ENCODE measurements at regions not wholly inside any gene's neighbourhood (a gene's known extent, or its start where the extent isn't known, plus 50 kb on each side); places are given as distances from the start of the nearest gene placed in this dataset.
"Not testable (repeated sequence)": the region's sequence is repeated elsewhere in the genome, so short reads cannot be mapped to it uniquely, and the experiment has no call there.

DNA sequence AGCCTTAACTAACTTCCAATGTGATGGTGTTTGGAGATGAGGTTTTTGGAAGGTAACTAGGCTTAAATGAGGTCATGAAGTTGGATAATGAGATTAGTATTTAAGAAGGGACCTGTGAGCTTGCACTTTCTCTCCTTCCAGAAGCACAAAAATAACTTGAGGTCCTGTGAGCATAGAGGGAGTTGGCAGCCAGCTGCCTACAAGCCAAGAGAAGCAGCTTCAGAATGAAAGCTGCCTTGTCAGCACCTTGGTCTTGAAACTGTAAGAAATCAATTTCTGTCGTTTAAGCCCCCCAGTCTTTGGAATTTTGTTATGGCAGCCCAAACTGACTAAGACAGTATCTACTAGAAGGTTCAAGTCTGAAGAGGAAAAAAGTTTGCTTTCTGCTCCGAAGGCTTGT is 280.2 kb upstream of the GALNTL6 start:
- DNase-seq (ENCODE audit: low spot score) = no peak

DNA sequence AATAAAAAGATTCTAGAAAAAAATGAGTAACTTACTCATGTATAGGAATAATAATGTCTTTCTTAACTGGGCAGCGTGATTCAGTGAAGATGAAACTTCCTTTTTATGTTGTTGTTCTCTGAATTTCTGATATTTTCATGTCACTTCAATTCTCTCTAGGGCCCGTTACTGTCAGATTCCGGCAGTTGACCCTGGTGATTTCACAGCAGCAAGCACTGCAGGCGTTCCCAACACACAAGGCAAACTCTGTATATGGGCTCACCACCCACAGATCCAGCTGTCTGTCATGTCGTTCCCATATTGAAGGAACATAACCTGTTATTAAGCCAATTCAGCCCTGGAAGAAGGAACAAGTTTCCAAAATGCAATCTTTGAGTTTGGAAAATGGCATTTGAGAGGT is 288.3 kb upstream of the GALNTL6 start:
- no peak for DNase-seq (ENCODE audit: low spot score)

DNA sequence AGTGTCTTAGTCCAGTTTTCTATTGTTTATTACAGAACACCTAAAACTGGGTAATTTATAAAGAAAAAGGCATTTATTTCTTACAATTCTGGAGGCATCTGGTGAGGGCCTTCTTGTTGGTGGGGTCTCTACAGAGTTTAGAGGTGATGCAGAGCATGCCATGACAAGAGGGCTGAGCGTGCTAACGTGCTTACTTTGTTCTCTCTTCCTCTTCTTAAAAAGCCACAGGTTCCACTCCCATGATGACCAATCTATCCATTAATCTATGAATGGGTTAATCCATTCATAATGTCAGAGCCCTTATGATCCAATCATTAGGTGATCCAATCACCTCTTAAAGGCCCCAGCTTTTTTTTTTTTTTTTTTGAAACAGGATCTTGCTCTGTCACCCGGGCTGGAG is 291.5 kb upstream of the GALNTL6 start:
- no peak for DNase-seq (ENCODE audit: low spot score)

DNA sequence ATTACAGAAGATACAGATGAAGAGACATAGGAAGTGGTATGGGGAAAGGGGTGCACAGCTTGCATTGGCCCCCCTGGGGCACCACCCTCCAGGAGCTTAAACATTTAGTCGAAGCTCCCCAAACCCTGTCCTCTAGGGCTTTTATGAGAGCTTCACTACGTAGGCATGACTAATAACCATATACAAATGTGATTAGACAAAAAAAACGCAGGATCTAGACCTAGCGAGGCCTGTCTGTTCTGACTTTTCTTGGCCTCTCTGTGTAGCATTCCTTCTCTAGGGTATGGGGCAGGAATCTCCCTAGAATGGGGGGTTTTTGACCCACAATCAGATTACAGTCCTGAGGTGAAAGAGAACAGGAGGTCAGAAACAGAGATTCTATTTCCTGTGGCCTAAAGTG is 293.7 kb upstream of the GALNTL6 start:
- DNase-seq (ENCODE audit: low spot score) = no peak

DNA sequence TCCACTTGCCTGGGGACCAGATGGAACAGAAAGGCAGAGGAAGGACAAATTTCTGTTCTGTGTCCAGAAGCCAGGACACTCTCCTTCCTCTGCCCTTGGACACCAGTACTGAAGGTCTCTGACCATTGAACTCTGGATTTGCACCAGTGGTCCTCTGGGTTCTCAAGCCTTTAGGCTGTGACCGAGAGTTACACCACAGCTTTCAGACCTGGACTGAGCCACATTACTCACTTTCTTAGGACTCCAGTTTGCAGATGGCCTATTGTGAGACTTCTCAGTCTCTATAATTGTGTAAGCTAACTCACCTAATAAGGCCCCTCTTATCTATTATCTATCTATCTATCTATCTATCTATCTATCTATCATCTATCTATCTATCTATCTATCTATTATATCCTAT is 295.3 kb upstream of the GALNTL6 start:
- no peak for DNase-seq (ENCODE audit: low spot score)

DNA sequence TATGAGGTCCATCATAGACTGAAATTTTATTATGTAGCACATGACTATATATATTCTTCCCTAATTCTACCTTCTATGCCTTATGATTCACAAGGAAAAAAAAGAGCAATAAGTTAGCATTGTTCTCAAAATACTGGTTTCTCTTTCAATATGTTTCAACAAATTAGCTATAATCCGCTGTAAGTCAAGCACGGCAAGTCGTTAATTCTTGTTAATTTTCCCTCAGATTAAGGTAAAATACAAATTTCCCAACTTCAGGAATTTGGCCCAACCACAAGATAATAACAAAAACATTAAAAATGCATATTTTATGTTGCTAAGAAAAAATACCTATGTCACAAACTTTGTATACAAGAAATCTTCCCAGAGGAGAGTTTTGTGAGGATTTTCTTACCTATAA is 296.5 kb upstream of the GALNTL6 start:
- no peak for DNase-seq (ENCODE audit: low spot score)

DNA sequence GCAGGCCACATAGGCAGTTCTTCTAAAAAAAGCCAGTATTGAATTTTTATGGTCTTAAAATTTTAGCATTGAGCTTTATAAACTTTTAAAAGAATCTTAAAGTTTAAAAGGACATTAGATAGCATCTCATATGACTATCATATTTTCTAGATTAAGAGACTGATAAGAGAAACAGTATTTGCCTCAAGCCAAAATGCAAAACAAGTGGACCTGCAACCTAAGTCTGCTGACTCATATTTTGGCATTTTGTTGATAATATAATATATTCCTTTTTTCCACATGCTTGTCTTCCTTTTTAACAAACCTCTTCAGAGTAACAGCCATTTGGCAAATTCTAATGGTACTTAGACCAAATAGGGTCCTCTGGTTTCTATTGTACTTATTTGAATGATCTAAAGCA is 328.5 kb upstream of the GALNTL6 start:
- no peak for DNase-seq (ENCODE audit: low spot score)

DNA sequence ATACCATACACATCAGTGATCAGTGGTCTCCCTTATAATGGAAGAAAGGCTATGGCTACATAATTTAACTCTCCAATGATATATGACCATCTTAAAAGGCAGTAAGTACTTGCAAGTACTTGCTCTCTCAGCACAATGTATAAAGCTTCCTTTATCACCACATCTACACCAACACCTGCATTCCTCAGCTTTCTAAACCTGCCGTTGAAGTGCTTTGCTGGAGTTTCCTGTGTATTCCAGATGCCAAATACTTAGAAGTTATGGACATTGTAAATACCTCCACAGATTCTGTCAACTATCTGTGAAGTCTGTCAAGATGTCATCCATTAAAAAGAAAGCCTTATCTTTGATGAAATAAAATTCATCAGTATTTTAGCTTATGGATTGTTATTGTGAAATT is 335.0 kb upstream of the GALNTL6 start:
- DNase-seq (ENCODE audit: low spot score) = no peak

DNA sequence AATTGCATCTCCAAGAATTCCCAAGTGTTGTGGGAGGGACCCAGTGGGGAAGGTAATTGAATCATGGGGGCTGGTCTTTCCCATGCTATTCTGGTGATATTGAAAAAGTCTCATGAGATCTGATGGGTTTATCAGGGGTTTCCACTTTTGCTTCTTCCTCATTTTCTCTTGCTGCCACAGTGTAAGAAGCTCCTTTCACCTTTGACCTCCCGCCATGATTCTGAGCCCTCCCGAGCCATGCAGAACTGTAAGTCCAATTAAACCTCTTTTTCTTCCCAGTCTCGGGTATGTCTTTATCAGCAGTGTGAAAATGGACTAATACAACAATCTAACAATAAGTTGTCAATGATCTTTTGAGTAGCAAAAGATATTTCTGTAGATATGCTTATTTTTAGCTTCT is 338.1 kb upstream of the GALNTL6 start:
- not testable (repeated sequence) for DNase-seq (ENCODE audit: low spot score)

DNA sequence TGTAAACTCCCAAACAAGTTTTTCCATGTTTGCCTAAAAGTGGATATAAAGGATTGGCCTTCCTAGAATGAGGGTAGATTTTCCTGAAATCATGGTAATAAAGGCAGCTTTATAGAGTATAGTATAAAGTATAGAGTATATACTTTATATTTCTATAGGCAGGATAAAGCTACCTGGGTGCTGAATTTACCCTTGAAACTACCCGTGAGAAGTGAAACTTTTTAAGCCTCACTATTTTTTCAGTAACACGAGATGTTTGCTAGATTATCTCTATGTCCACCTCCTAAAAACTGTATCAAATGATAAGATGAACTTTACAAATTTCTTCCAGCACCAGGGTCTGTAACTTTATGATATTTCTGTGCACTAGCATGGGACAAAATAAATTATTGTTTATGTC is 340.0 kb upstream of the GALNTL6 start:
- no peak for DNase-seq (ENCODE audit: low spot score)

DNA sequence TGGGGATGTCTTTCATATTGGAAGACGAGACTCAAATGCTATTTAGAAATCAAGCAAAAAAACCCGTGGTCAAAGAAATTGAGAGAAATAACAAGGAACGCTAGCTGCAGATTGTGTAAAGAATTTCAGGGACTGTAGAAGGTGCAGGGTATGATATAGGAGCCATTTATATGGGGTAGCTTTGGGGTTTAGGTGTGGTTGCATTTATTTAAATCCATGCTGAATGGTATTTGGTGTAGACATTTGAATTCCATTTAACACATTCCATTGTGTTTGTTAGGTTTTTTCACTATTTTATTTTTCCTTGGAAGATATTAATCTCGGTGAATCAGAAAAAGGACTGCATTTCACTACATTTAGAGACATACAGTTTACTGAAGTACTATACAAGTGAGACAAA is 341.0 kb upstream of the GALNTL6 start:
- DNase-seq (ENCODE audit: low spot score) = no peak

DNA sequence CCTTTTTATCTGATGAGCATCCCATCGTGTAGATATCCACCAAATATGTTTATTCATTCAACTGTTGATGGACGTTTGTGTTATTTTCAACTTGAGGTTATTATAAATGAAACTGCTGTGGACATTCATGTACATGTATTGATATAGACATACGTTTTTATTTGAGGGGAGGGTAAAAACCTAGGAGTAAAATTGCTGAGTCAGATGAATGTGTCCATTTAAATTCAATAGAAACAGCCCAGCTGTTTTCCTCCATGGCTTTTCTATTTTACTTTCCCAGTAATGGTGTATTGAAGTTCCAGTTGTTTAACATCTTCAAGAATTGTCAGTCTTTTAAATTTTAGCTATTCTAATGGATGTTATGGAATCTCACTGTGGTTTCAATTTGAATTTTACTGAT is 348.7 kb upstream of the GALNTL6 start:
- no peak for DNase-seq (ENCODE audit: low spot score)

DNA sequence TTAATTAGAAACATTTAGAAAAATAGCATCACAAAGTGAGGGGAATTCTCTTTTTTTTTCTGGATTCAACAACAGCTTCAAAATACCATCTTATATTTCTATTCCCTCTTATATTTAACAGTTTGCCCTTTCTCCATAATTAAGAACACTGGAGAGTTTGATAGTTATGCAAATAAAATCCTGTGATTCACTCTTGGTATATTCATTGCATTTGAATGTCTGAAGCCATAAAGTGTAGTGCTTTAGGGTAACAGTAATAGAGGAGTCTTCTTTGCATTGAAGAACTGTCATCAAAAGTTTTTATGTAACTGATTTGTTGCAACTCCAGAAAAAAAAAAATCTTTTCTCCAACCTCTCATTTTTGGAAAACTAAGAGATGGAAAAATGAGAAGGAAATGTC is 352.0 kb upstream of the GALNTL6 start:
- no peak for DNase-seq (ENCODE audit: low spot score)

DNA sequence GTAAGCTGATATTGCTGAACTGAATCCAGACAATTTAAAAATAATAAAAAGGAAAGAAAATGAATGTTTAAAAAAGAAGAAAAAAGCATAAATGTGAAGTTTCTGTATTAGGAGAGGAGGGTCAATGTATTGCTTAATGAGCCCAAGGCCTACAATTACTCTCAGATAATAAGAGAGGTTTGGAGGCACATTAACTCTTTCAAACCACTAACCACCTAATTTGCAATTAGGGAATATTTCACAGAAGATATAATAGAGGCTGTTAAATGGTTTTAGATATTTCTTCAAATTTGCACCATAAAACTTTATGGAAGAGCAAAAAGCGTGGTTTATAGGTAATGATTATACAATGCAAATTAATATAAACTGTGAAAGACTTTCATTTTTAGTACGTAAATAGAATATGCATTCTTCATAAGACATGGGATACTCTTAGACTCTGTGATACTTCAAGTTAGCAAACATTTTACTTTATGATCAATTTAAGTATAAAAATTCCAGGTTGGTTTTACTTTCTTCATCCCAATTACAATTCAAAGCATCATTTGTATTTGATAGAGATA is 364.2 kb upstream of the GALNTL6 start:
- no peak for DNase-seq (ENCODE audit: low spot score)

DNA sequence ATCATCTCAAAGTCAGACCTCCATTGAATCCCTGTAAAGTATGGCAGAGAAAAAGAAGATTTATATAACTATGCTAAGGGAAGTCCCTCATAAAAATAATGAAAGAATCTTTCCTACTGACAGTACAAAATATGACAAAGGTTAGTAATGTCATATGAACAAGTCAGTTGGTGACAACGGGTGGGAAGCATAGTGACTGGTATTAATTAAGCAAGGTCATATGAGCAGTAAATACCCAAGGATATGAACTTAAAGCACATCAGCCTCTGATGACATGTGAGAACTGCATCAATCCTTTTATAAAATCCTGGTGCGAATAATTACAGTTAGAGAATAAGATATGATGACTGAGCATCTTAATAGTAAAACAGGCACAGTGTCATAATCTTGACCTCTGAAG is 364.8 kb upstream of the GALNTL6 start:
- no peak for DNase-seq (ENCODE audit: low spot score)

DNA sequence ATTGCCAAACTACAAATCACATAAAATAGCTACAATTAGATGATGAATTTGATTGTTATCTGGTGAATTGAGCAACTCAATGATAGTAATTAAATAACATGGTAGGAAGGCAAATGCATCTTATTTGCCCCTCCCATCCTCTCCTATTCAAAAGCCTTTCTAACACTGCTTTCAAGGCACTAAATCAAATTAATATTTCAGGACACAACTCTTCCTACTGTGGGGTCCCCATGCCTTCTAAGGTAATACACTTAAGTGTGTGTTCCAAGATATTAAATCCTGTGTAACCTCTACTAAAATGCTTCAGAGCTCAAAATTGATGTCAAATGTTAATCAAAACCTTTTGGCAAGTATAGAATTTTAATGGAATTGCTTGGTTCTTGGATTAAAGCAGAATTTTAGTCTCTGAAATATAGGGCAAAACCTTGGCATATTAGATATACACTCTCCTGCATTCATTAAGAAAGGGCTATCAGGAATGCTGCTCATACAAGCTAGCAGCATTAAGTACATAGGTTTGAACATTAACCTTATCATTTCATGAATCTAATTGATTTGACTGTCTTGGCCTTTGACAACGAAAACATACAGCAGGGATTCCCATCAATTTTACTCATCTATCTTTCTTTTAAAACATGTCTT is 371.8 kb upstream of the GALNTL6 start:
- no peak for DNase-seq (ENCODE audit: low spot score)

DNA sequence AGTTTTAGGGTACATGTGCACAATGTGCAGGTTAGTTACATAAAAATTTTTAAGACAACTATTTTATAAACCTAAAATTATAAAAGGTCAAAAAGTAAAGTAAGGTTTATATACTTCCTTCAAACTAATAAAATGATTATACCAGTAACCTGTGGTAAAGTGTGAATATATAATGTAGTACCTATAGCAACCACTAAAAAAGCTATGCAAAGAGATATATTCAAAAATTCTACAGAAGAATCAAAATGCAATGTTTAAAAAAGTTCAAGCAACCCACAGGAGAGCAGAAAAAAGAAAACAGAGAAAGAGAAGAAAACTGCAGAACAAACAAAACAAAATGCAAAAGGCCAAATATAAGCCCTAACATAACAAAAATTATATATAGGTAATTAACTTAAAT is 379.5 kb upstream of the GALNTL6 start:
- DNase-seq (ENCODE audit: low spot score) = no peak

DNA sequence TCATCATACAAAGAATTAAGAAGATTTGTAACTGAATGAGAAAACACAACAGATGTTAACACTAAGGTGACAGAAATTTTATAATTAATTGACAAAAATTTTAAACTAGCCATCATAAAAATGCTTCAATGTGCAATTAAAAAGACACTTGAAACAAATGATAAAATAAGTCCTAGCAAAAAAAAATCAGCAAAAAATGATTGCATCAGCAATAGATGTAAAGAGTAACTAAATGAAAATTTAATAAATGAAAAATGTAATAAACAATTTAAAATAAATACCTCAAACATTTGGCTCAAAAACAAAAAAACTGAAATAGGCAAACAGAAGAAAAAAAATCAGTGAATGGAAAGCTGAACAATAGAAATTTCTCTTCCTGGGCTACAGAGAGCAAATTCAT is 380.7 kb upstream of the GALNTL6 start:
- no peak for DNase-seq (ENCODE audit: low spot score)

DNA sequence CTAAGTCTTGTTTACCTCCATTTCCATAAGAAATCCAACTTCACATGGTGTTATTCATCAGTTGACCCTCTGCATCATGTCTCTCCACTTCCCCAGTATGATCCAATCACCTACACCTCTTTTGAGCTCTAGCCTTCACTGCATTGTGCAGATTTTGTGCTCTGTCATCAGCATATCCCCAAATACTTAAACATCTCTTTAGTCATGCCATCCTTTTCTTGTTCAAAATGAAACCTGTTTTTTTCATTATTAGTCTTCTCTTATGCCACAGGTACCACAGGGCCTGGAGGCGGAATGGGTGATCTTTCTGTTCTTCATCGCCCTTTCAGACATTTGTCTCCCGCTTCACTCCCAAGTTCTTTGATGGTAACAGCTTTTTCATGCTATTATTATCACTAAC is 382.7 kb upstream of the GALNTL6 start:
- DNase-seq (ENCODE audit: low spot score) = peak; percentile 12

DNA sequence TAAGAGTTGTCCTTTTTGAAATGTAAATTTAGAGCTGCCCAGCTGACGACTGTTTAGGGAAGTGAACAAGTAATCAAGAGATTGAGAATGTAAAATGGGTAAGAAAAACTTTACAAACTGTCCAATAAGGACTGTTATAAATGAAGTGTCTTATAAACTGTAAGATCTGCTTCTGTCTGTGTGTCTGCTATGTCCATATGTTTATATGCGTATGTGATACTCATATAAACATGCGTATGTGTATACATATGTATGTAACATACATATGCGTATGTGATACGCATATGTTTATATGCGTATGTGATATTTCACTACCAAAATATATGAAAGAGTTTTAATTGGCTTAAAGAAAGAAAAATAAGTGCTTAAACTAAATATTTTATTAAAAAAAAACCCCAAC is 416.0 kb upstream of the GALNTL6 start:
- DNase-seq (ENCODE audit: low spot score) = no peak

DNA sequence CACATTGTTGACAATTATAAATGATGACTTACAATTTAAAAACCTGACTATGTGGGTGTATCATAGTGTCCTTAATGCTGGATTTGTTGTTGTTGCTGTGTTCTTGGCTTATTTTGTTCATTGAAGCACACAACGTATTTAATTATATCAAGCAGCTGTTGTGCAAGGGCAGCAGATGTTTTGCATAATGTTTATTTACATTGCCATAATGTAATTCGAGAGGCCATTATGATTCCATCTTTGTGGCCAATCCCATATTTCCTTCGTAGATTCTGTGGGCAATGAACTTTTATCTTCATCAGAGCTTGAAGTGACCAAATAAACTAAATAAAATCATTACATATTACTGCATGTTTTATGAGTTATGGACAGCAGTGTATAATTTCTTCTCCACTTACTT is 422.6 kb upstream of the GALNTL6 start:
- DNase-seq (ENCODE audit: low spot score) = no peak

DNA sequence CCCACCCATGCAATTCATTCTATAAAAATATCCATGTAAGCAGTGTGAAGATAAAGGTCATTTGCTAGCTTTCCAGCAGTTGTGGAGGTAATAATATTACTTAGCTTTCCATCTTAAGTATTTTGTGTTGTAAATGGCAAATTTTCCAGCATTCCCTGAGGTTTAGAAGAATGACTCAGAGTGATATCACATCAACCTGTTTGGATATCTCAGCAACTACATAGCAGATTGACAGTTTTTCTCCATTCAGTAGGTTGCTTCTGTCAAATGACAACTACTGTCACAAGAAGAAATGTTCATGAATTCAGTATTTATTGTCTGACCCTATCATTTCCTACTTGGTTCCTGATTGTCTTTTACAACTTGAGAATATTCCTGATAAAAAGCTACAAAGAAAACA is 434.9 kb upstream of the GALNTL6 start:
- DNase-seq (ENCODE audit: low spot score) = no peak

DNA sequence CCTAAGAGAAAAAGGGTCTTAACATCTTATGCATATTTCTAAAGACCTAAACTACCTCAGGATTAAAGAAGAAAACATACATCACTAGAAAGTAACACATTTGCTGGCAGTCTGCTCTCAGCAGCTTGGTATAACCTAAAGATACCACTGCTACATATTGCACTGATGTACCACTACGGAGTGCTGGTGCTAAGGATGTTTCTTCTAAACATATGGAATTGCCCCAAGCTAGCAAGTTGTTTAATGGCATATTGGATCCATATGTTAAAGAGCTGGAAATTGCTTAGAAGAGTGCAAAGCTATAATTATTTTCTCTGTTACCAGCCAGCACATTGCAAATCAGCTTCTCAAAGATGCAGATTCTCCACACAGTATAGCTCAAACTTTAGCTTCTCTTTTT is 436.5 kb upstream of the GALNTL6 start:
- DNase-seq (ENCODE audit: low spot score) = no peak

DNA sequence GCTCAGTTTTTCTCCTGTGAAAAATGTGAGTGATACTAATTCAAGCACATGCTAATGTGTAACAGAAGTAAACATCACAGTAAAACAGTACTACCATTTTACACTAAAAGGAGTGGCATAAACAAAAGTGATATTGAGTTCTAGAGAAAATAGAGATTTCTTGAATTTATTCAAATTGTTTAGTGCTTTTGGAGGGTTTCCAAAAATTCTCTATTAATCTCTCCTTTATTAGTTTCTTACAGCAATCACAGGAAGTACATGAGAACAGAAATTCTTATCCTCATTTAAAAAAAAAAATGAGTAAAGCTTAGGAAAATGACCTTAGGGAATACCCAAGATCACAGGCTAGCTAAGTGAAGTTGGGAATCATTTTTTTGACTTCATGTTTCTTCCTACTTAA is 459.7 kb upstream of the GALNTL6 start:
- DNase-seq (ENCODE audit: low spot score) = no peak

DNA sequence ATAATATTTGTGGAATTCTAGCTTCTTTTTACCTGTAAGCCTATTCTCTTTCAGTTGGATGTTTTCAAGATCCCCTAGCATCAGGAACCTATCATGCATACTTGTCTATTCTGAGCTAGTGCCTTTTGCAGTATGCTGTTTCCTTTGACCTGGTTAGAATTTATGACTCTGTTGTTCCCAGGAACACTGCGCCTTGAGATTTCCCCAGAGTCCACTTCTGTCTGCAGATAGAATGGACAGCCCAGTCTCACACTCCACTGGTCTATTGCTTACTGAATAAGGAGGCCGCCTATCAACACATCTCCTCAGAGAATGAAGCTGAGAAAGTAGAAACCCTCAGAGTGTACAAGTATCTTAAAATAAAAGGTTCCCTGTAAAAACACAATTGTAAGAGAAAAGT is 465.1 kb upstream of the GALNTL6 start:
- DNase-seq (ENCODE audit: low spot score) = no peak
